ENCODE measurements at regions not wholly inside any gene's neighbourhood (a gene's known extent, or its start where the extent isn't known, plus 50 kb on each side); places are given as distances from the start of the nearest gene placed in this dataset.
A peak's percentile ranks its signal among the peaks of the same experiment; 100 is the strongest.
"Not testable (repeated sequence)": the region's sequence is repeated elsewhere in the genome, so short reads cannot be mapped to it uniquely, and the experiment has no call there.

- no peak for DNase-seq (ENCODE audit: low read depth)
Observed at GRCh38 chrX:121298499-121298898, 251.1 kb downstream of the GLUD2 start.

DNA sequence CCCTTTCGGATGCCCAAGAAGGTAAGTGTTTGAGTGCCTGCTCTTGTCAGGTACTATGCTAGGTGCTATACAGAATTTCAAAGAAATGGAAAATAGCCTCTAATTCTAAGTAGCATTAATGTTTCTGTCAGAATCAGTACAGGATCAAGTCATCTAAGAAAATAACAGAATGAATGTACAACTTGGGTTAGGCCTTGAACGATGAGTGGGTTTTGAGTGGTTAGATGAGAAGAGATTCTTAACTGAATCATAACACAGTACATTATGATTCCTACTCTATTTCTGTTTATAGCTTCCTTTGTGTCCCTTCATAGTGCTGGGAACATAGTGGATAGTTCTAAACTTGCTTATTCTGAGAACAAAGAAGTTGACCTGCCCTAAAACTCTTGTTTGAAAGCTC, 253.9 kb downstream of the GLUD2 start:
- DNase-seq (ENCODE audit: low read depth) = no peak

- no peak for DNase-seq (ENCODE audit: low read depth)
Observed at GRCh38 chrX:121301822-121302221, 254.4 kb downstream of the GLUD2 start.

DNA sequence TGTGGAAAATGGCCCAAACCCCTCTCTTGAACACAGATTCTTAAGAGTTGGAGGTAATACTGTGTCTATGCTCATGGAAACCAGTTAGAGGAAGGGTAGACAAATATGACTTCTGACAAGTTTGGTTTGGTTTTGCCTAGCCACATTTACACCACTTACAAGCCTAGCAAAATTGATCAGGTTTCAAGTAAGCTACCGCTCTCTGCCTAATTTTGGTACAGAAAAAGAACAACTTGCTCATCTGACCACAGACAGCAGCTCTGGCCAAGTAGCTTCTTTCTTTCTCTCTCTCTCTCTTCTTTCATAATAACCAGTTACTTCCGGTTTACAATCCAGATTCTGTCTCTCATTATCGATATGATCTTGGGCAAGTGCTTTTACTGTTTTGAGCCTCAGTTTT, 260.0 kb downstream of the GLUD2 start:
- no peak for DNase-seq (ENCODE audit: low read depth)

GRCh38 chrX:121308276-121308805, 260.9 kb downstream of the GLUD2 start:
- DNase-seq (ENCODE audit: low read depth) = peak; percentile 60

GRCh38 chrX:121310820-121311219, 263.4 kb downstream of the GLUD2 start:
- DNase-seq (ENCODE audit: low read depth) = no peak

DNA sequence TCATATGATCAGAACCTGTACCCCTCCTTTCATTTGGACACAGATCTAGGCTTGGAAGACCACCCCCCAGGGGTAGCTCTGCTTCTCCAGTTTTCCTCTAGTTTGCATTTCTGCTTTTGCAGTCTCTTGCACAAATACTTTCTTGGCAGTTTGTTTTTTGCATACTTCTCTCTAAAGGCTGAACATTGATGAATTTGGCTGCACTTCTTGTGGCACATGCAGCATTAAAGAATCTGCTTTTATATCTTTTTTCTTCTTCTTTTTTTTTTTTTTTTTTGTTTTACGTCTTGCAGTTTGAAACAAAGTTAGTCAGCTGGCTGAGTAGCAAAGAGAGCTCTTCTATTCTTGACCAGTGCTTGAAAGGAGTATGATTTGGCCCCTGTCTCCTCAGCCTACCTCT, 273.0 kb downstream of the GLUD2 start:
- DNase-seq (ENCODE audit: low read depth) = no peak

DNA sequence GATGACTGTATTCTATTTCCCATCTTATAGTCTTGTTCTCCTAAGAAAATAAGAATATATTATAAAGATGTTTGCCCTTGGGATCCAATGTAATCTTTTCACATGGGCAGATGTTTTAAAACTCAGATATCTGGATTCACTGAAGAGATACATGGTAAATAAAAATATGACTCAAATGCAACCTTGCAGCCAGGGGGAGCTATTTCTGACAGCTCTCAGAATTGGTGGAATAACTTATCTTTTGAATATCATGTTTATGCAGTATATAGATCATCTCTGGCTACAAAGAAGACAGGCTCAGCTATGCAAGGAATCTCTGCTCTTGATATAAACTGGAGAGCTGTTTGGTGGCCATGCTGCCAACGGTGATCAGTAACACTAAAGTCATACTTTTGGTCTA, 274.7 kb downstream of the GLUD2 start:
- no peak for DNase-seq (ENCODE audit: low read depth)

DNA sequence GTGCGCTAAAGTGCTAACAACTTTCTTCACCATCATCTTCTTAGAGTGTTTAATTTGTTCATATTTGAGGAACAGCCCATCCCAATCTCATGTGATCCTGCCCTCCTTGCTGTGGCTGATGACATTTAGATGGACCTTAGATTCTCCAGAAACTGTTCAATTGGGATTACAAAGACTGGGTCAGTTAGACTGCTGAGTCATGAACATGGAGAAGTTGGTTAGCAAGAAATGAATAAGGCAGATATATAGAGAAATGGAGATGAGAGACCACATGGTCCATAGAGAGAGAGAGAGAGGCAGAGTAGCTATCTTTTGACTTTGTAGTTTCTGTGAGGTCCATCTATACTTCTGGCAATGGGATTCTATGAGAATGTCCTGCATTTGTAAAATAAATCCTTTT, 275.9 kb downstream of the GLUD2 start:
- no peak for DNase-seq (ENCODE audit: low read depth)

DNA sequence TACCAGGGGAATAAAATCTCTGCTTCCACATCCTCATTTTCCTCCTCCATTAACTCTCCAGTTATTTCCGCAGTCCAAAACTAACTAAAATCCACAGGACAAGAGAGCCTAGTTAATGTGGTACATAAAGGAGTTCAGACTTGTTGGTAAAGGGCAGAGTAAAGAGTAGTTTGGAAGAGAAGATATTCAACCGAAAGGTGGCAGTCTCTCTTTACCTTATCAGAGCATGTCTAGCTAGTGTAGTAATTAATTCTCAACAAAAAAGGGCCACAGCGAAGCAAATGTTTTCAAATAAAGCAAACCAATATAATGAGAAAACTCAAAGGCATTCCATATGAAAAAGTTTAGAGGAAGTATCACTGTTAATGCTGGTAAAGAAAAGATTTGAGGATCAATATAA, 286.5 kb downstream of the GLUD2 start:
- DNase-seq (ENCODE audit: low read depth) = no peak

DNA sequence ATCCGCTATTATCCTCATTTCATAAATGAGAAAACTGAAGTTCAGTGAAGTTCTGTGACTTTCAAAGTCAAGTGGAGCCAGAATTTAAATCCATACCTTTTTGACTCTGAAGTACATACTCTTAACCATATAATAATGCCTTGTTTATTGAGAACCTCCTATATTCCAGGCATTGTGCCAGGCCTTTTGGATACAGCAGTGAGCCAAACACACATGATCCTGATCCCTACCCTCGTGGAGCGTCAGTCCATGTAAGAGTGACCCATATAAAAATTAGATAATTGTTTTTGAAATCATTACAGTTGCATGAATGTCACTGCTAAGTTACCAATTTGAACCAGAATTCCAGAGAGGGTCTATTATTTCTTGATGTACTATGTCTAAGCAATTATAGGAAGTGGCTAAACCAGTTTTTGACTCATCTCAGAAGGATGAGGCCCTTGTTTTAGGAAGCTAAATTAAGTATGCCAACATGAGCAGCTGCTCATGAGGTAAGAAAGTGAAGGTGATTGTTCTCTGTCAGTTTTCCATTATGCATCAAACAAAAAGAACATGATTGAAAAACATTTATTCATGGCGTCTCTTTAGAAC, 289.5 kb downstream of the GLUD2 start:
- no peak for DNase-seq (ENCODE audit: low read depth)

DNA sequence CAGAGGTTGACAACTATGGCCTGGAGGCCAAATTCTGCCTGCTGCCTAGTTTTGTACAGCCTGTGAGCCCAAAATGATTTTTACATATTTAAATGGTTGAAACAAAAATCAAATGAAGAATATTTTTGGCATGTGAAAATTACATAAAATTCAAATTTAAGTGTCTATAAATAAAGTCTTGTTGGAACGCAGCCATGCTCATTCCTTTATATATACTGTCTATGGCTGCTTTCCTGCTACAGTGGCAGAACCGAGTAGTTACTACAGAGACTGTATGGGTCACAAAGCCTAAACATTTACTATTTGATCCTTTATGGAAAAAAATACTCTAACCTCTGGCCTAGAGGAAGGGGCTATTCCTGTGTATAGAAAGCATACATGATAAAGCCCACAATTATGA, 290.4 kb downstream of the GLUD2 start:
- no peak for DNase-seq (ENCODE audit: low read depth)

- no peak for DNase-seq (ENCODE audit: low read depth)
Observed at GRCh38 chrX:121349263-121349662, 301.9 kb downstream of the GLUD2 start.

DNA sequence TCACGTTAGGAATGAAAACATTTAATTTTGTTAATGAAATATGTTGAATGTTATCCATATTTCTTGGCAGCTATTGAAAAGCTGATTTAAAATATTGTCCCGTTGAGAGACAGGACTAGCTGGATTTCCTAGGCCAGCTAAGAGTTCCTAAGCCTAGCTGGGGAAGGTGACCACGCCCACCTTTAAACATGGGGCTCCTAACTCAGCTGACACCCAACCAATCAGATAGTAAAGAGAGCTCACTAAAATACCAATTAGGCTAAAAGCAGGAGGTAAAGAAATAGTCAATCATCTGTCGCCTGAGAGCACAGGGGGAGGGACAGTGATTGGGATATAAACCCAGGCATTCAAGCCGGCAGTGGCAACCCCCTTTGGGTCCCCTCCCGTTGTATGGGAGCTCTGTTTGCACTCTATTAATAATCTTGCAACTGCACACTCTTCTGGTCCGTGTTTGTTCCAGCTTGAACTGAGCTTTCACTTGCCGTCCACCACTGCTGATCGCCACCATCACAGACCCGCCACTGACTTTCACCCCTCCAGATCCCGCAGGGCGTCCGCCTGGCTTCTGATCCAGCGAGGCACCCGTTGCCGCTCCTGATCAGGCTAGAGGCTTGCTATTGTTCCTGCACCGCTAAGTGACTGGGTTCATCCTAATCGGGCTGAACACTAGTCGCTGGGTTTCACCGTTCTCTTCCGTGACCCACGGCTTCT, 308.9 kb downstream of the GLUD2 start:
- DNase-seq (ENCODE audit: low read depth) = no peak

DNA sequence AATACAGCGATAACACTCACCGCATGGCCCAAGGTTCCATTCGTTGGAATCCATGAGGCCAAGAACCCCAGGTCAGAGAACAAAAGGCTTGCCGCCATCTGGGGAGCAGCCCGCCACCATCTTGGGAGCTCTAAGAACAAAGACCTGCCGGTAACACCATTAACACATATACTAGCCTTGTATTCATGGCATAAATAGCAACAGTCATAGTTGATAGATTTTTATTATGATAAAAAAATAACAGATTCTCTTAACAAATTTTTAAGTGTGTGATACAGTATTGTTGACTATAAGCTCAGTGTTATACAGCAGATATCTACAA, 309.4 kb downstream of the GLUD2 start:
- no peak for DNase-seq (ENCODE audit: low read depth)

DNA sequence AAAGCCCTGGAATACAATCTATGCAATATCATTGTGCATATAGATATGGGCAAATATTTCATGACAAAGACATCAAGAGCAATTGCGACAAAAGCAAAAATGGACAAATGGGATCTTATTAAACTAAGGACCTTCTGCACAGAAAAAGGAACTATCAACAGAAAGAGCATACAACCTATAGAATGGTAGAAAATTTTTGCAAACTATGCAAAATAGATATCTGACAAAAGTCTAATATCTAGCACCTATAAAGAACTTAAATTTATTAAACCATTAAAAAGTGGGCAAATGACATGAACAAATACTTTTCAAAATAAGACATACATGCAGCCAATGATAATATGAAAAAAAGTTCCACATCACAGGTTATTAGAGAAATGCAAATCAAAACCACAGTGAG, 312.9 kb downstream of the GLUD2 start:
- no peak for DNase-seq (ENCODE audit: low read depth)

DNA sequence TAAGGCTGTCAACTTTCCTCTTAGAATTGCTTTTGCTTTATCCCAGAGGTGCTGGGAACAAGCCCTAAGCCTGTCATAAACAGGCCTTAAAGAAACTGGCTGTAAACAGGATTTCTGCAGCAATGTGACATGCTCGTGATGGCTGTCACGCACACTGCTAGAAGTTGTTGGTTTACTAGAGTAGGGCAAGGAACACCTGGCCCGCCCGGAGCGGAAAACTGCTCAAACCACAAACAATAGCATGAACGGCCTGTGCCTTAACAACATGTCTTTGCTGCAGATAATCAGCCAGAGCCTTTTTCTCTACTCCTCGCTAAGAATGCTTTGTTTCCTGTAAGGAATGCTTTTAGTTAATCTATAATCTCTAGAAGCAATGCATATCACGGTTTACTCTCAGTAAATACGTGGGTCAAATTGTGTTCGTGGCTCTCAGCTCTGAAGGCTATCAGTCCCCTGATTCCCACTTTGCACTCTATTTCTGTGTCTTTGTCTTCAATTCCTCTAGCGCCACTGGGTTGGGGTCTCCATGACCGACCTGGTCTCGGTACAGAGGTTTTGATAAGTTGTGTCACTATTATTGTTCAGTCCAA, 318.3 kb downstream of the GLUD2 start:
- no peak for DNase-seq (ENCODE audit: low read depth)

GRCh38 chrX:121374471-121374870, 327.1 kb downstream of the GLUD2 start:
- no peak for DNase-seq (ENCODE audit: low read depth)

DNA sequence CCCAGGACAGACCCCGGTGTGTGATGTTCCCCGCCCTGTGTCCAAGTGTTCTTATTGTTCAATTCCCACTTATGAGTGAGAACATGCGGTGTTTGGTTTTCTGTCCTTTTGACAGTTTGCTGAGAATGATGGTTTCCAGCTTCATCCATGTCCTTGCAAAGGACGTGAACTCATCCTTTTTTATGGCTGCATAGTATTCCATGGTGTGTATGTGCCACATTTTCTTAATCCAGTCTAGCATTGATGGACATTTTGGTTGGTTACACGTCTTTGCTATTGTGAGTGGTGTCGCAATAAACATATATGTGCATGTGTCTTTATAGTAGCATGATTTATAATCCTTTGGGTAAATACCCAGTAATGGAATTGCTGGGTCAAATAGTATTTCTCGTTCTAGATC, 334.5 kb downstream of the GLUD2 start:
- not testable (repeated sequence) for DNase-seq (ENCODE audit: low read depth)

- no peak for DNase-seq (ENCODE audit: low read depth)
Observed at GRCh38 chrX:121389976-121390714, 342.7 kb downstream of the GLUD2 start.

DNA sequence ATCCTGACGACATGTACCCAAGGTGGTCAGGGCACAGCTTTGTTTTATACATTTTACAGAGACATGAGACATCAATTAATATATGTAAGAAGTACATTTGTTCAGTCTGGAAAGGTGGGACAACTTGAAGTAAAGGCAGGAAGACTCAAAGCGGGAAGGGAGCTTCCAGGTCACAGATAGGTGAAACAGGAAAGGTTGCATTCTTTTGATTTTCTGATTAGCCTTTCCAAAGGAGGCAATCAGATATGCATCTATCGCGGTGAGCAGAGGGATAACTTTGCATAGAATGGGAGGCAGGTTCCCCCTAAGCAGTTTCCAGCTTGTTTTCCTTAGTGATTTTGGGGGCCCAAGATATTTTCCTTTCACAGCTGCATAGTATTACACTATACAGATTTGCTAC, 358.4 kb downstream of the GLUD2 start:
- no peak for DNase-seq (ENCODE audit: low read depth)

- no peak for DNase-seq (ENCODE audit: low read depth)
Observed at GRCh38 chrX:121407627-121408026, 360.2 kb downstream of the GLUD2 start.

DNA sequence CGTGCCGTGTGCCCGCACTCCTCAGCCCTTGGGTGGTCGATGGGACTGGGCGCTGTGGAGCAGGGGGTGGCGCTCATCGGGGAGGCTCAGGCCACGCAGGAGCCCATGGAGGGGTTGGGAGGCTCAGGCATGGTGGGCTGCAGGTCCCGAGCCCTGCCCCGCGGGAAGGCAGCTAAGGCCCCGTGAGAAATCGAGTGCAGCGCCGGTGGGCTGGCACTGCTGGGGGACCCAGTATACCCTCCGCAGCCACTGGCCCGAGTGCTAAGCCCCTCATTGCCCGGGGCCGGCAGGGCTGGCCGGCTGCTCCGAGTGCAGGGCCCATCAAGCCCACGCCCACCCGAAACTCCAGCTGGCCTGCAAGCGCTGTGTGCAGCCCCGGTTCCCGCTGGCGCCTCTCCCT, 384.1 kb downstream of the GLUD2 start:
- not testable (repeated sequence) for DNase-seq (ENCODE audit: low read depth)
